AG10803 (cell line): ENCODE measurements at regions not wholly inside any gene's neighbourhood (a gene's known extent, or its start where the extent isn't known, plus 50 kb on each side); places are given as distances from the start of the nearest gene placed in this dataset.

ENCODE experiments used
- DNase-seq: peaks from one replicate; pipeline ENCODE4 v3.0.0; 2010; ENCODE audit warnings: low read depth
- H3K4me3 ChIP-seq: 2 replicates; pipeline ENCODE4 v1.5.1; 2011; ENCODE audit warnings: mild to moderate bottlenecking, low read length, control low read depth
- CTCF ChIP-seq: conservative IDR thresholded peaks from 2 replicates; pipeline ENCODE4 v1.5.1; 2011; ENCODE audit warnings: mild to moderate bottlenecking, low read length, control low read depth, inconsistent platforms

GRCh38 chr4:156309031-156309430 lies 355.4 kb upstream of the CTSO start:
- H3K4me3 ChIP-seq, result no peak overlapping the region
- no peak for TF ChIP-seq CTCF
- DNase-seq, result no peak

- no peak overlapping the region for H3K4me3 ChIP-seq
- no peak for TF ChIP-seq CTCF
- no peak for DNase-seq
Measured at GRCh38 chr4:156303708-156304107, 350.0 kb upstream of the CTSO start.

GRCh38 chr4:156298230-156298629 lies 344.6 kb upstream of the CTSO start:
- DNase-seq, result peak; percentile 99
- H3K4me3 ChIP-seq, result no peak overlapping the region

GRCh38 chr4:156295676-156296195 lies 342.1 kb upstream of the CTSO start:
- H3K4me3 ChIP-seq, result no peak overlapping the region
- no peak for TF ChIP-seq CTCF
- DNase-seq, result no peak

More at GRCh38 chr4:156298230-156298629, 344.6 kb upstream of the CTSO start:
- no peak for TF ChIP-seq CTCF

- H3K4me3 ChIP-seq, result no peak overlapping the region
- TF ChIP-seq CTCF, result peak; percentile 43
- peak; percentile 79 for DNase-seq
Measured at GRCh38 chr4:156294577-156294976, 340.9 kb upstream of the CTSO start.

- peak; percentile 59 for DNase-seq
Measured at GRCh38 chr4:156293657-156294297, 340.1 kb upstream of the CTSO start.

More at GRCh38 chr4:156293657-156294297, 340.1 kb upstream of the CTSO start:
- TF ChIP-seq CTCF, result no peak
- no peak overlapping the region for H3K4me3 ChIP-seq
